Mesendoderm (in vitro differentiated cells): ENCODE measurements at regions not wholly inside any gene's neighbourhood (a gene's known extent, or its start where the extent isn't known, plus 50 kb on each side); places are given as distances from the start of the nearest gene placed in this dataset.

Experiments
- DNase-seq: peaks from one replicate; pipeline ENCODE4 v3.0.0; 2013
- H2AK5ac ChIP-seq: 2 replicates; pipeline ENCODE4 v1.6.1; 2013; ENCODE audit warnings: low read length, inconsistent platforms
- H2BK120ac ChIP-seq: 2 replicates; pipeline ENCODE4 v1.6.1; 2013; ENCODE audit warnings: low read depth, mild to moderate bottlenecking, low read length, moderate library complexity, mixed read lengths
- H2BK15ac ChIP-seq: replicated peaks from 2 replicates; pipeline ENCODE4 v1.6.1; 2013; ENCODE audit warnings: low read depth, mild to moderate bottlenecking, moderate library complexity
- H2BK5ac ChIP-seq: 2 replicates; pipeline ENCODE4 v1.6.1; 2013; ENCODE audit warnings: low read length, inconsistent platforms
- H3K18ac ChIP-seq: 2 replicates; pipeline ENCODE4 v1.6.1; 2013; ENCODE audit warnings: mild to moderate bottlenecking, low read length, mixed read lengths
- H3K23ac ChIP-seq: one replicate; pipeline ENCODE4 v1.6.1; 2013; ENCODE audit warnings: low read length
- H3K27ac ChIP-seq: 2 replicates; pipeline ENCODE4 v1.5.1; 2013; ENCODE audit warnings: low read depth, mild to moderate bottlenecking, inconsistent platforms, low read length, moderate library complexity
- H3K27me3 ChIP-seq: 2 replicates; pipeline ENCODE4 v1.6.1; 2013; ENCODE audit warnings: low read length, control low read depth, mild to moderate bottlenecking, inconsistent platforms; ENCODE audit not compliant: insufficient read depth, poor library complexity
- H3K36me3 ChIP-seq: 2 replicates; pipeline ENCODE4 v1.6.1; 2013; ENCODE audit warnings: low read length, inconsistent platforms; ENCODE audit not compliant: control insufficient read depth, insufficient read depth
- H3K4ac ChIP-seq: one replicate; pipeline ENCODE4 v1.6.1; 2013; ENCODE audit warnings: low read depth, mild to moderate bottlenecking, low read length, moderate library complexity
- H3K4me1 ChIP-seq: 2 replicates; pipeline ENCODE4 v1.6.1; 2013; ENCODE audit warnings: low read depth, low read length, inconsistent platforms; ENCODE audit not compliant: control insufficient read depth
- H3K4me2 ChIP-seq: 2 replicates; pipeline ENCODE4 v1.6.1; 2013; ENCODE audit warnings: low read length
- H3K4me3 ChIP-seq: 2 replicates; pipeline ENCODE4 v1.5.1; 2013; ENCODE audit warnings: mild to moderate bottlenecking, low read length
- H3K56ac ChIP-seq: one replicate; pipeline ENCODE4 v1.6.1; 2013; ENCODE audit warnings: low read length
- H3K79me1 ChIP-seq: 2 replicates; pipeline ENCODE4 v1.6.1; 2013; ENCODE audit warnings: low read length, inconsistent platforms
- H3K79me2 ChIP-seq: 2 replicates; pipeline ENCODE4 v1.6.1; 2013; ENCODE audit warnings: mild to moderate bottlenecking, low read length; ENCODE audit not compliant: control insufficient read depth, insufficient read depth
- H3K9ac ChIP-seq: 2 replicates; pipeline ENCODE4 v1.6.1; 2013; ENCODE audit warnings: low read length, inconsistent platforms
- H4K5ac ChIP-seq: one replicate; pipeline ENCODE4 v1.6.1; 2013; ENCODE audit warnings: low read length
- H4K8ac ChIP-seq: one replicate; pipeline ENCODE4 v1.6.1; 2013; ENCODE audit warnings: low read depth, mild to moderate bottlenecking, control low read depth, low read length, moderate library complexity
- WGBS: extraction: QIAGEN DNeasy Blood & Tissue Kit; methylation state at CpG from one replicate; pipeline ENCODE4 v1.1.7; 2013; ENCODE audit warnings: low lambda C conversion rate, missing lambda C conversion rate; ENCODE audit not compliant: insufficient coverage; ENCODE audit errors: extremely low coverage; 5-methylcytosine and 5-hydroxymethylcytosine counted together

- no peak for DNase-seq
These were observed 471.7 kb downstream of the EFNB2 start for GRCh38 chr13:106063591-106064313.

GRCh38 chr13:106061781-106062180 lies 473.7 kb downstream of the EFNB2 start:
- Histone ChIP-seq H2BK5ac (no peak overlapping the region), H2BK120ac (no peak overlapping the region), H3K4me1 (no peaks in the 10 kb centered on the region), H3K79me1 (no peaks in the 10 kb centered on the region), H3K27me3 (no peaks in the 10 kb centered on the region), H3K4ac (no peak overlapping the region), H3K36me3 (no peaks in the 10 kb centered on the region), H2BK15ac (no peak overlapping the region), H4K5ac (no peak overlapping the region), H3K4me3 (no peak overlapping the region), H3K9ac (no peak overlapping the region), H2AK5ac (no peak overlapping the region), H3K23ac (no peak overlapping the region), H3K4me2 (no peak overlapping the region), H3K27ac (no peak overlapping the region), H4K8ac (no peak overlapping the region), H3K56ac (no peak overlapping the region), H3K18ac (no peak overlapping the region), H3K79me2 (no peaks in the 10 kb centered on the region)
- no peak for DNase-seq
- WGBS, result no CpG with 5 or more reads among the region's 11 CpGs

More at GRCh38 chr13:106063591-106064313, 471.7 kb downstream of the EFNB2 start:
- H3K27ac ChIP-seq, result no peak overlapping the region
- H2BK15ac ChIP-seq, result no peak overlapping the region
- no peaks in the 10 kb centered on the region for H3K79me2 ChIP-seq
- H3K23ac ChIP-seq, result no peak overlapping the region
- no peak overlapping the region for H3K56ac ChIP-seq
- no peak overlapping the region for H2BK5ac ChIP-seq
- no peaks in the 10 kb centered on the region for H3K36me3 ChIP-seq
- no peaks in the 10 kb centered on the region for H3K4me1 ChIP-seq
- H3K79me1 ChIP-seq, result no peaks in the 10 kb centered on the region
- H2BK120ac ChIP-seq, result no peak overlapping the region
- no peak overlapping the region for H4K5ac ChIP-seq
- no peak overlapping the region for H4K8ac ChIP-seq
- no peak overlapping the region for H3K9ac ChIP-seq
- no peak overlapping the region for H3K18ac ChIP-seq
- no peak overlapping the region for H3K4me2 ChIP-seq
- H3K4me3 ChIP-seq, result no peak overlapping the region
- no peak overlapping the region for H2AK5ac ChIP-seq
- H3K27me3 ChIP-seq, result no peaks in the 10 kb centered on the region
- no CpG with 5 or more reads among the region's 8 CpGs for WGBS
- no peak overlapping the region for H3K4ac ChIP-seq

- Histone ChIP-seq H2BK15ac (no peak overlapping the region), H3K23ac (no peak overlapping the region), H2BK5ac (no peak overlapping the region), H3K27ac (no peak overlapping the region), H3K36me3 (no peaks in the 10 kb centered on the region), H3K9ac (no peak overlapping the region), H3K79me1 (no peaks in the 10 kb centered on the region), H2AK5ac (no peak overlapping the region), H3K79me2 (no peaks in the 10 kb centered on the region), H3K4me1 (no peaks in the 10 kb centered on the region), H4K8ac (no peak overlapping the region), H3K27me3 (no peaks in the 10 kb centered on the region), H3K56ac (no peak overlapping the region), H3K4ac (no peak overlapping the region), H3K4me2 (no peak overlapping the region), H3K18ac (no peak overlapping the region), H2BK120ac (no peak overlapping the region), H4K5ac (no peak overlapping the region), H3K4me3 (no peak overlapping the region)
- DNase-seq, result no peak
- WGBS, result no CpG with 5 or more reads among the region's 2 CpGs
These were observed 478.6 kb downstream of the EFNB2 start for GRCh38 chr13:106056851-106057250.

- Histone ChIP-seq H3K27ac (no peak overlapping the region), H3K79me2 (no peaks in the 10 kb centered on the region), H3K23ac (no peak overlapping the region), H2BK120ac (no peak overlapping the region), H2BK15ac (no peak overlapping the region), H4K5ac (no peak overlapping the region), H3K4ac (no peak overlapping the region), H2BK5ac (no peak overlapping the region), H3K27me3 (no peaks in the 10 kb centered on the region), H3K4me1 (no peaks in the 10 kb centered on the region), H3K4me2 (no peak overlapping the region), H2AK5ac (no peak overlapping the region), H3K79me1 (no peaks in the 10 kb centered on the region), H3K9ac (no peak overlapping the region), H3K56ac (no peak overlapping the region), H4K8ac (no peak overlapping the region), H3K4me3 (no peak overlapping the region), H3K36me3 (no peaks in the 10 kb centered on the region), H3K18ac (no peak overlapping the region)
- WGBS, result no CpG with 5 or more reads among the region's 8 CpGs
- DNase-seq, result no peak
These were observed 483.2 kb downstream of the EFNB2 start for GRCh38 chr13:106052200-106052767.

- Histone ChIP-seq H3K56ac (no peak overlapping the region), H2BK15ac (no peak overlapping the region), H2BK5ac (no peak overlapping the region), H2BK120ac (no peak overlapping the region), H3K36me3 (no peaks in the 10 kb centered on the region), H3K4me3 (no peak overlapping the region), H3K27ac (no peak overlapping the region), H3K9ac (no peak overlapping the region), H3K79me1 (no peaks in the 10 kb centered on the region), H3K4me1 (no peaks in the 10 kb centered on the region), H2AK5ac (no peak overlapping the region), H3K79me2 (no peaks in the 10 kb centered on the region), H3K18ac (no peak overlapping the region), H3K27me3 (no peaks in the 10 kb centered on the region), H3K4ac (no peak overlapping the region), H3K23ac (no peak overlapping the region), H4K5ac (no peak overlapping the region), H3K4me2 (no peak overlapping the region), H4K8ac (no peak overlapping the region)
- no CpG with 5 or more reads among the region's 5 CpGs for WGBS
- DNase-seq, result no peak
These were observed 486.3 kb downstream of the EFNB2 start for GRCh38 chr13:106049171-106049570.

- DNase-seq, result no peak
- no peak overlapping the region for H4K5ac ChIP-seq
- H4K8ac ChIP-seq, result no peak overlapping the region
- H2BK120ac ChIP-seq, result no peak overlapping the region
- no peak overlapping the region for H3K27ac ChIP-seq
- H3K27me3 ChIP-seq, result no peaks in the 10 kb centered on the region
- no peaks in the 10 kb centered on the region for H3K79me1 ChIP-seq
- no peak overlapping the region for H3K9ac ChIP-seq
- no CpG with 5 or more reads among the region's 4 CpGs for WGBS
- H3K4me1 ChIP-seq, result no peaks in the 10 kb centered on the region
- H3K18ac ChIP-seq, result no peak overlapping the region
- H3K23ac ChIP-seq, result no peak overlapping the region
- no peak overlapping the region for H2AK5ac ChIP-seq
- H3K79me2 ChIP-seq, result no peaks in the 10 kb centered on the region
- no peak overlapping the region for H2BK15ac ChIP-seq
- no peak overlapping the region for H3K56ac ChIP-seq
- no peak overlapping the region for H3K4me3 ChIP-seq
- H2BK5ac ChIP-seq, result no peak overlapping the region
- no peaks in the 10 kb centered on the region for H3K36me3 ChIP-seq
- no peak overlapping the region for H3K4me2 ChIP-seq
- H3K4ac ChIP-seq, result no peak overlapping the region
These were observed 487.1 kb downstream of the EFNB2 start for GRCh38 chr13:106048386-106048785.
